Type B pancreatic cell (in vitro differentiated cells): ENCODE measurements at regions not wholly inside any gene's neighbourhood (a gene's known extent, or its start where the extent isn't known, plus 50 kb on each side); places are given as distances from the start of the nearest gene placed in this dataset.

Source experiments
- DNase-seq: peaks from one replicate; pipeline ENCODE4 v3.0.0; 2021; ENCODE audit warnings: mixed read lengths; ENCODE audit not compliant: unreplicated experiment; ENCODE audit errors: extremely low spot score
- H3K27ac Mint-ChIP-seq: 2 replicates; pipeline ENCODE4 v1.8.0; 2021; ENCODE audit warnings: mild to moderate bottlenecking, mixed read lengths
- H3K27me3 Mint-ChIP-seq: 2 replicates; pipeline ENCODE4 v1.8.0; 2021; ENCODE audit warnings: mixed read lengths
- H3K36me3 Mint-ChIP-seq: 2 replicates; pipeline ENCODE4 v1.8.0; 2021; ENCODE audit warnings: mixed read lengths
- H3K4me1 Mint-ChIP-seq: one replicate; pipeline ENCODE4 v1.8.0; 2021; ENCODE audit warnings: mixed read lengths; ENCODE audit not compliant: unreplicated experiment
- H3K4me3 Mint-ChIP-seq: 2 replicates; pipeline ENCODE4 v1.8.0; 2021; ENCODE audit warnings: mild to moderate bottlenecking, mixed read lengths
- H3K9me3 Mint-ChIP-seq: 2 replicates; pipeline ENCODE4 v1.8.0; 2021; ENCODE audit warnings: mixed read lengths
- CTCF ChIP-seq: fragments of 200-600 bp; sonication (generic); conservative IDR thresholded peaks from 2 replicates; pipeline ENCODE4 v1.5.0; 2021; ENCODE audit warnings: antibody characterized with exemption, mild to moderate bottlenecking

GRCh38 chr1:37107153-37107907 is 73.0 kb upstream of the GRIK3 start:
- no peak for TF ChIP-seq CTCF
- Mint-ChIP-seq H3K36me3 (no peaks in the 10 kb centered on the region), H3K27me3 (peaks cover 22% of the 10 kb centered on the region), H3K9me3 (no peaks in the 10 kb centered on the region), H3K4me3 (no peak overlapping the region), H3K27ac (no peak overlapping the region), H3K4me1 (no peaks in the 10 kb centered on the region)
- DNase-seq, result no peak

GRCh38 chr1:37108596-37109188 is 74.4 kb upstream of the GRIK3 start:
- TF ChIP-seq CTCF, result no peak
- H3K36me3 Mint-ChIP-seq, result no peaks in the 10 kb centered on the region
- H3K27ac Mint-ChIP-seq, result no peak overlapping the region
- no peaks in the 10 kb centered on the region for H3K9me3 Mint-ChIP-seq
- no peak overlapping the region for H3K4me3 Mint-ChIP-seq
- H3K27me3 Mint-ChIP-seq, result peaks cover 26% of the 10 kb centered on the region
- no peak for DNase-seq
- H3K4me1 Mint-ChIP-seq, result no peaks in the 10 kb centered on the region

GRCh38 chr1:37112430-37112829 is 78.1 kb upstream of the GRIK3 start:
- Mint-ChIP-seq H3K36me3 (no peaks in the 10 kb centered on the region), H3K9me3 (no peaks in the 10 kb centered on the region), H3K27me3 (peaks cover 36% of the 10 kb centered on the region), H3K4me1 (no peaks in the 10 kb centered on the region), H3K4me3 (no peak overlapping the region), H3K27ac (no peak overlapping the region)
- DNase-seq, result no peak
- TF ChIP-seq CTCF, result no peak

- no peak for TF ChIP-seq CTCF
- no peak overlapping the region for H3K27ac Mint-ChIP-seq
- no peaks in the 10 kb centered on the region for H3K4me1 Mint-ChIP-seq
- no peaks in the 10 kb centered on the region for H3K36me3 Mint-ChIP-seq
- no peak overlapping the region for H3K4me3 Mint-ChIP-seq
- H3K27me3 Mint-ChIP-seq, result peaks cover 38% of the 10 kb centered on the region
- no peak for DNase-seq
- no peaks in the 10 kb centered on the region for H3K9me3 Mint-ChIP-seq
Measured at GRCh38 chr1:37113285-37113997, 79.1 kb upstream of the GRIK3 start.

GRCh38 chr1:37118790-37119189 is 84.5 kb upstream of the GRIK3 start:
- Mint-ChIP-seq H3K4me1 (peaks cover 4% of the 10 kb centered on the region), H3K27me3 (peaks cover 29% of the 10 kb centered on the region), H3K36me3 (no peaks in the 10 kb centered on the region), H3K27ac (no peak overlapping the region), H3K9me3 (no peaks in the 10 kb centered on the region), H3K4me3 (no peak overlapping the region)
- no peak for TF ChIP-seq CTCF
- no peak for DNase-seq
